GM18858 (cell line): ENCODE measurements at regions not wholly inside any gene's neighbourhood (a gene's known extent, or its start where the extent isn't known, plus 50 kb on each side); places are given as distances from the start of the nearest gene placed in this dataset.

Experiments used
- ATAC-seq: cut with Tn5 transposase; IDR thresholded peaks from one replicate; pipeline ENCODE4 v1.9.1; 2021; ENCODE audit not compliant: unreplicated experiment

- no peak for ATAC-seq
Observed at GRCh38 chr6:159358562-159358961, 189.4 kb downstream of the FNDC1 start.

- ATAC-seq: no peak
Observed at GRCh38 chr6:159357211-159357915, 188.2 kb downstream of the FNDC1 start.

DNA sequence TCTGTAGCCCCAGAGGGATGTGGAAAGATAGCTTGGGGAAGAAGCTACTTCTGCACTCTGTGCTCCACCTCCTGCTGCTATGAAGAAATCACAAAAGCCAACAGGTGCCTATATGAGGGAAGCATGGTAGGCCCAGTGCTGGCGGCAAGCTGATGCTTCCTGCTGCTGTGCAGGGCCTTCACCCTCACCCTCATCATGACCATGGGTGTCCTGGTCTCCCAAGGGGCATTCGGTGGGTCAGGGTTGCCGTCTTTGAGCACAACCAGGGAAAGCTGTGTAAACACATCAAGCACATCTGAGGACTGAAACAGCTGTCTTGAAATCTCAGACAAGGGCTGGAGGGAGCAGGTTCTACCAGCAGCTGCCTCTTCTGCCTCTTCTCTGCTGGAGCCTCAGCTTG, 184.0 kb downstream of the FNDC1 start:
- ATAC-seq: no peak

GRCh38 chr6:159351707-159352106, 182.5 kb downstream of the FNDC1 start:
- ATAC-seq: no peak

DNA sequence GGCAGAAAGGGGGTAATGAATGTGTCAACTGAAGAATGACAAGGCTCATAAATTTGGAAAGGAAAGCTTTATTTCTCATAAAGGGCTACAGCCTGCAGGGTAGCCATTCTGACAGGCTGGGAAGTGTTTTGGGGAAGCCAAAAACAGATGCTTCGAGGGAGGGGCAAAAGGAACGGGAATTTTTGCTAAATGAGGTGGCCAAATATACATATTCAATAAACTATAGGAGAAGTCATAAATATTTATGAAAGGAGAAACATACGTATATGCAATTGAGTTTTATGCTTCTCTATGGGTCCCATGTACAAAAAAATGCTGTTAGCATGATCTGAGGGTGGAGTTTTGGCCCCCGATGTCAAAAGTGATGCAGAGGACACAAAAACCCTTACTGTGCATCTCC, 180.7 kb downstream of the FNDC1 start:
- ATAC-seq: no peak

GRCh38 chr6:159343709-159344108, 174.5 kb downstream of the FNDC1 start:
- ATAC-seq: no peak

DNA sequence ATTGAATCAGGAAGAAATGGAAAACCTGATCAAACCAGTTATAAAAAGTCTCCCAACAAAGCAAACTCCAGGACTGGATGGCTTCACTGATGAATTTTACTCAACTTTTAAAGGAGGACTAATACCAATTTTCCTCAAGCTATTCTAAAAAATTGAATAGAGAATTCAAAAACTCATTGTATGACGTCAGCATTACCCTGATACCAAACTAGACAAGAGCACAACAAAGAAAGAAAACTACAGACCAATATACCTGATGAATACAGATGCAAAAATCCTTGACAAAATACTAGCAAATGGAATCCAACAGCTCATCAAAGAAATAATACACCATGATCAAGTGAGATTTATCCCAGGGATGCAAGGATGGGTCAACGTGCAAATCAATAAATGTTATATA, 172.9 kb downstream of the FNDC1 start:
- ATAC-seq: no peak

- ATAC-seq: no peak
Observed at GRCh38 chr6:159334068-159334467, 164.9 kb downstream of the FNDC1 start.

- no peak for ATAC-seq
Observed at GRCh38 chr6:159331451-159331850, 162.3 kb downstream of the FNDC1 start.

DNA sequence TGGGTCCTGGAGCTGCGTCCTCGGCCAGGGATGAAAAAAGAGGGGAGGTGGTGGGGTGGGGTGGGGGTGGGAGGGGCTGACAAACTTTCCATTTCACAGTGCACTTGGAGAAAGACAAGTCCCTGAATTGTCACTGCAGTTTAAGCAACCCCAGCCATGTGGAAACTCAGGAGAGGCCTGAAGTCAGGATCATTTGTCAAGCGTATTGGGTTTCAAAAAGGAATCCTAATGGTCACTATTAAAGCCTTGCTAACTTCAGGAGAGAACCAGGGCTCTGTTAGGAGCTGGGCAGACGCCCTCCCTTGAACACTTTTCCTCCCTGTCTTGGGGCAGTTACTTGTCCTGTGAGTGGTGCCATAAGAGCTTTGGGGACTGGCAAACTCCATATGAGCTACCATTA, 159.9 kb downstream of the FNDC1 start:
- no peak for ATAC-seq

DNA sequence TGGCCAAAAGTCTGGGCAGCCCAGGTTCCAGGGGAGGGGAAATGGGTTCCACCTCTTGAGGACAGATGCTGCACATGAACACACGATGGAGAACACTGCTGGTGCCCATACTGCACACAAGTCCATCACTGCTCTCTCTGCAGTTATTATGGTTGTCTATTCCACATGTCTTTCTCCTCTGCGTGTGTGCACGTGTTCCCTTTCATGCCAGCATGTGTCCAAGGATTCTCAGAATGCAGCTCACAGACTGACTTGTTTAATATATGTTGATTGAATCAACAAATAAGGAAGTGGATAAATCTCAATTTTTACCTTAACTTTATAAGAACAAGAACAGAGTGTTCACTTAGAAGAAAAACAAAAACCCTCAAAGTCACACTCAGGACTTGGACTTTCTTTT, 158.9 kb downstream of the FNDC1 start:
- no peak for ATAC-seq

DNA sequence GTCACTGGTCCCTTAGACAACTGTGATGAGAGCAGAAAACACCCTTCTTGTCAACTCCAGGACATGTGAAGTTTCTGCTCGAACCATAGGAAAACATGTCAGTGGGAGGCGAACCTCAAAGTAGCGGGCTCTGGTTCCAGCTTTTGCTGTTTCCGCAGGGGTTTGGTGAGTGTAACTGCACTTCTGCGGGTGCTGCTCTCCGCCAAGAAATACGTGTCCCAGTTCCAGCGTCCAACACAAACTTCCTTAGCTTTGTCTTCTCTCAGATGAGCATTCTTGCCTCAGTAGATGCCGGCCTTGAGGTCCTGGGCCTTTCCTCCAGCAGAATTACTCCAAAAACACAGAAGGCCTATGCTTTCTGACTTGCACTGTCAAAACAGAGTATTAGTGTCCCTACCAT, 156.3 kb downstream of the FNDC1 start:
- no peak for ATAC-seq

DNA sequence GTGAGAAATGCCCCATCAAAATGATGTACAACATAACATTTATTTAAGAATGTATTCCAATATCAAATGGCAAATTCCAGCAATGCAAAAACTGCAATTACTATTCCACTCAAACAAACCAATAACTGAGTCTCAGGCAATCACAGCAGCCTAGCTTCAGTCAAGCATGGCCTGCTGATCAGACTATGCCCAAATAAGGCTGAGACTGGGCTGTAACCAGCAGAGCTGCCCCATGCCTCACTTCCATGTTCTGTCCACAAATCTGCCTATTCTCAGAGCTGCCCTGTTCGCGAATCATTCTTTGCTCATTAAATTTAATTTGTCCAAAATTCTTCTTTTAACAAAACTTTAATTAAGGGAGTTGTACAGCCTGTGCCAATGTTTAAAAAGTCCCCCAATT, 155.4 kb downstream of the FNDC1 start:
- ATAC-seq: no peak
